GM12878 (cell line): ENCODE measurements at regions not wholly inside any gene's neighbourhood (a gene's known extent, or its start where the extent isn't known, plus 50 kb on each side); places are given as distances from the start of the nearest gene placed in this dataset.

ENCODE experiments used
- BMI1 ChIP-seq: fragments of 450-650 bp; IDR thresholded peaks from 2 replicates; pipeline ENCODE4 v1.6.1; 2016; ENCODE audit warnings: mild to moderate bottlenecking, moderate library complexity, borderline replicate concordance
- CHD2 ChIP-seq: IDR thresholded peaks from 2 replicates; pipeline ENCODE4 v1.6.1; 2011; ENCODE audit warnings: low read depth, low read length, improper control_type of control experiment, borderline replicate concordance
- CTCF ChIP-seq, 3 experiments: IDR thresholded peaks in 2 of 3; conservative IDR thresholded peaks in 1 of 3; 2 replicates each; pipeline ENCODE4 v1.5.1; 2011; ENCODE audit warnings: low read depth in 3 of 3, low read length in 3 of 3, mild to moderate bottlenecking in 3 of 3, control low read depth in 2 of 3, moderate library complexity in 2 of 3, inconsistent platforms in 1 of 3, mixed read lengths in 1 of 3; ENCODE audit not compliant: control insufficient read depth in 2 of 3, insufficient read depth in 1 of 3; ENCODE audit errors: extremely low read depth in 1 of 3
- POU2F2 ChIP-seq: IDR thresholded peaks from 3 replicates; pipeline ENCODE4 v1.6.1; 2011; ENCODE audit warnings: low read depth, mild to moderate bottlenecking, low read length, borderline replicate concordance
- ZBTB11 ChIP-seq: fragments of 450-650 bp; formaldehyde crosslinking; IDR thresholded peaks from 2 replicates; pipeline ENCODE4 v1.5.0; 2022; ENCODE audit warnings: mild to moderate bottlenecking, missing genetic modification characterization
- ZNF274 ChIP-seq: IDR thresholded peaks from one replicate; pipeline ENCODE4 v1.8.0; 2011; ENCODE audit not compliant: insufficient read length, insufficient read depth

GRCh38 chr1:219277304-219278105 lies 103.8 kb downstream of the LYPLAL1 start:
- TF ChIP-seq CTCF (IDR thresholded peaks at IDR 0.05 in 2 of 3, conservative IDR thresholded peaks at IDR 0.05 in 1 of 3; ENCODE audit: control insufficient read depth in 2 of 3, extremely low read depth in 1 of 3, insufficient read depth in 1 of 3, low read depth in 3 of 3, low read length in 3 of 3) = no peak
- TF ChIP-seq ZNF274 = no peak
- no peak for TF ChIP-seq POU2F2
- no peak for TF ChIP-seq BMI1
- no peak for TF ChIP-seq CHD2
- TF ChIP-seq ZBTB11 (CRISPR knock-in tag) = no peak
